ENCODE measurements at regions not wholly inside any gene's neighbourhood (a gene's known extent, or its start where the extent isn't known, plus 50 kb on each side); places are given as distances from the start of the nearest gene placed in this dataset.

DNA sequence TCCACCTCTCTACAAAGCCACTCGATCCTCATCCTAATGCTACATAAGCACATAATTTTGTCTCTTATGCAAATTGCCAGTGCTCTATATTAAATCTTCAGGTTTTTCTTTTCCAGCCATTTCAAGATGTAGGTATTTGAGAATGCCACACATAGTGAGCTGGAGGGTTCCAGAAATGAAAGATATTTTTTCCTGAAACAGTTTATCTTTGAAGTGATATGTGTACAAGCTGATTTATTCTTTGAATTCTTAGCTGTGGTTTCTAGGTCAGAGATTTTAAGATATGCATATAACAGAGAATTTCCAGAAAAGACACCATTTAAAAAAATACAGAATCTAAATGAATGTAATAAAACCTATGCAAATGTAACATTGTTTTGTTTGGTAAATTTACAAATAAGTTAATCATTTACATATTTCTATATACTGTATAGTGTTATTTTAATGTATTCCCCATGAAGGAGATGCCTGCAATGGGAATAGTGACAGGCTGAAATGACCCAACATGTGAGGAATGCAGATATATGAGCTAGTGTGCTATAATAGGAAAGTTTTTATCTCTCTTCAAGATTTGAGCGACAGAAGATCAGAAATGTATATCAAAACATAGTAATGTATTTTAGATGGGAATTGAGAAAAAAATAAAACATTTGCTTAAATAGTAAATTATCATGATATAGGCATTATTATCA, 570.2 kb downstream of the SLITRK1 start:
- no peak for DNase-seq (ENCODE audit: low read depth, low spot score)
- no CpG with 5 or more reads among the region's 2 CpGs for WGBS (ENCODE audit: insufficient coverage, insufficient read length)
- H3K9me3 ChIP-seq (ENCODE audit: control insufficient read depth, insufficient read depth, low read length) = no peaks in the 10 kb centered on the region
- no peak overlapping the region for H3K4me3 ChIP-seq (ENCODE audit: low read length)
- H3K4me1 ChIP-seq (ENCODE audit: control insufficient read depth, insufficient read depth, low read length) = no peaks in the 10 kb centered on the region
- H3K27me3 ChIP-seq (ENCODE audit: control insufficient read depth, insufficient read depth, low read length) = no peaks in the 10 kb centered on the region
- H3K27ac ChIP-seq (ENCODE audit: low read length) = no peak overlapping the region
- no peaks in the 10 kb centered on the region for H3K36me3 ChIP-seq (ENCODE audit: control insufficient read depth, insufficient read depth, low read length)

GRCh38 chr13:83298617-83299016, 583.7 kb downstream of the SLITRK1 start:
- H3K27ac ChIP-seq (ENCODE audit: low read length) = no peak overlapping the region
- no peak for DNase-seq (ENCODE audit: low read depth, low spot score)
- no peaks in the 10 kb centered on the region for H3K9me3 ChIP-seq (ENCODE audit: control insufficient read depth, insufficient read depth, low read length)
- H3K4me1 ChIP-seq (ENCODE audit: control insufficient read depth, insufficient read depth, low read length) = no peaks in the 10 kb centered on the region
- no CpG with 5 or more reads among the region's 1 CpG for WGBS (ENCODE audit: insufficient coverage, insufficient read length)
- H3K4me3 ChIP-seq (ENCODE audit: low read length) = no peak overlapping the region
- no peaks in the 10 kb centered on the region for H3K36me3 ChIP-seq (ENCODE audit: control insufficient read depth, insufficient read depth, low read length)
- no peaks in the 10 kb centered on the region for H3K27me3 ChIP-seq (ENCODE audit: control insufficient read depth, insufficient read depth, low read length)

DNA sequence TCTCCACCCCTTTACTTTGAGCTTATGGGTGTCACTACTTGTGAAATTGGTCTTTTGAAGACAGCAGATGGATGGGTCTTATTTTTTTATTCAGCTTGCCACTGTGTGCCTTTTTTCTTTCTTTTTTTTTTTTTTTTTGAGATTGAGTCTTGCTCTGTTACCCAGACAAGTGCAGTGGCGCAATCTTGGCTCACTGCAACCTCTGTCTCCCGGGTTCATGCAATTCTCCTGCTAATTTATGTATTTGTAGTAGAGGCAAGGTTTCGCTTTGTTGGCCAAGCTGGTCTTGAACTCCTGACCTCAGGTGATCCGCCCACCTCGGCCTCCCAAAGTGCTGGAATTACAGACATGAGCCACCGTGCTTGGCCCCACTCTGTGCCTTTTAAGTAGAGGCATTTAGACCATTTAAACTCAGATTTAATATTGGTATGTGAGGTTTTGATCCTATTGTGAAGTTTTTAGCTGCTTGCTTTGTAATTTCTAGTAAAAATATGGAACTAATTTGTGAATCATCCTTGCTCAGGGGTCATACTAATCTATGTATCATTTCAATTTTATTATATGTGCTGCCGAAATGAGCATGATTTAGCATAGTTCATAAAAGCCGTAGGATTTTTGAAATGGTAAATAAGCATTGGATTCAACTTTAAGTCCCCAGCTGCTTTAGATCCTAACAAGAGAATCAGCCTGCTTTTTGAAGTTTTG, 584.5 kb downstream of the SLITRK1 start:
- WGBS (ENCODE audit: insufficient coverage, insufficient read length) = no CpG with 5 or more reads among the region's 8 CpGs

GRCh38 chr13:83295686-83296085, 586.6 kb downstream of the SLITRK1 start:
- Histone ChIP-seq H3K27ac (ENCODE audit: low read length) (no peak overlapping the region), H3K36me3 (ENCODE audit: control insufficient read depth, insufficient read depth, low read length) (no peaks in the 10 kb centered on the region), H3K4me1 (ENCODE audit: control insufficient read depth, insufficient read depth, low read length) (no peaks in the 10 kb centered on the region), H3K9me3 (ENCODE audit: control insufficient read depth, insufficient read depth, low read length) (no peaks in the 10 kb centered on the region), H3K4me3 (ENCODE audit: low read length) (no peak overlapping the region), H3K27me3 (ENCODE audit: control insufficient read depth, insufficient read depth, low read length) (no peaks in the 10 kb centered on the region)
- DNase-seq (ENCODE audit: low read depth, low spot score) = no peak

More for the DNA sequence above, 584.5 kb downstream of the SLITRK1 start:
- DNase-seq (ENCODE audit: low read depth, low spot score) = no peak
- no peaks in the 10 kb centered on the region for H3K4me1 ChIP-seq (ENCODE audit: control insufficient read depth, insufficient read depth, low read length)
- H3K4me3 ChIP-seq (ENCODE audit: low read length) = no peak overlapping the region
- H3K27ac ChIP-seq (ENCODE audit: low read length) = no peak overlapping the region
- H3K9me3 ChIP-seq (ENCODE audit: control insufficient read depth, insufficient read depth, low read length) = no peaks in the 10 kb centered on the region
- no peaks in the 10 kb centered on the region for H3K36me3 ChIP-seq (ENCODE audit: control insufficient read depth, insufficient read depth, low read length)
- H3K27me3 ChIP-seq (ENCODE audit: control insufficient read depth, insufficient read depth, low read length) = no peaks in the 10 kb centered on the region

- Histone ChIP-seq H3K27me3 (ENCODE audit: control insufficient read depth, insufficient read depth, low read length) (no peaks in the 10 kb centered on the region), H3K9me3 (ENCODE audit: control insufficient read depth, insufficient read depth, low read length) (no peaks in the 10 kb centered on the region), H3K27ac (ENCODE audit: low read length) (no peak overlapping the region), H3K4me3 (ENCODE audit: low read length) (no peak overlapping the region), H3K4me1 (ENCODE audit: control insufficient read depth, insufficient read depth, low read length) (no peaks in the 10 kb centered on the region), H3K36me3 (ENCODE audit: control insufficient read depth, insufficient read depth, low read length) (no peaks in the 10 kb centered on the region)
- no peak for DNase-seq (ENCODE audit: low read depth, low spot score)
Measured at GRCh38 chr13:83286737-83287136, 595.5 kb downstream of the SLITRK1 start.

- H3K27ac ChIP-seq (ENCODE audit: low read length) = no peak overlapping the region
- no peaks in the 10 kb centered on the region for H3K9me3 ChIP-seq (ENCODE audit: control insufficient read depth, insufficient read depth, low read length)
- no peaks in the 10 kb centered on the region for H3K4me1 ChIP-seq (ENCODE audit: control insufficient read depth, insufficient read depth, low read length)
- H3K4me3 ChIP-seq (ENCODE audit: low read length) = no peak overlapping the region
- H3K27me3 ChIP-seq (ENCODE audit: control insufficient read depth, insufficient read depth, low read length) = no peaks in the 10 kb centered on the region
- no peaks in the 10 kb centered on the region for H3K36me3 ChIP-seq (ENCODE audit: control insufficient read depth, insufficient read depth, low read length)
- no CpG with 5 or more reads among the region's 1 CpG for WGBS (ENCODE audit: insufficient coverage, insufficient read length)
- no peak for DNase-seq (ENCODE audit: low read depth, low spot score)
Measured at GRCh38 chr13:83281654-83282053, 600.6 kb downstream of the SLITRK1 start.

DNA sequence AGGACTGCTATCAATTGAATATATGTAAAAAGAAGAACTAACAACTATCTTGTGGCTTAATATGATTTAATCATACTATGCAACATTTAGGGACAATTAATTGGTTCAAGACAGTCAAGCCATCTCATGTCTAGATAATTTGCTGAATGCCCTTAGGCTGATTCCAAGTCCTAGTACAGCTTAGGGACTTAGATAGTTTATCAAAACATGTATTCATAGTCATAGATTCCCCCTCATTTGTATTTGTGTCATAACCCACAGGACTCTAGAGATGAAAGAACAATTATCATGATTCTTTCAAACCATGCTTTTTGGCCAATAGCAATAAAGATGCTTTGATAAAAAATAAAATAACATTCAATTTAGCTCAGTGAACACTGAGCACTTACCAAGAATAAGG, 607.6 kb downstream of the SLITRK1 start:
- DNase-seq (ENCODE audit: low read depth, low spot score) = no peak

GRCh38 chr13:83272652-83273240, 609.5 kb downstream of the SLITRK1 start:
- WGBS (ENCODE audit: insufficient coverage, insufficient read length) = no CpG with 5 or more reads among the region's 1 CpG
- H3K27ac ChIP-seq (ENCODE audit: low read length) = no peak overlapping the region
- H3K4me3 ChIP-seq (ENCODE audit: low read length) = no peak overlapping the region
- H3K27me3 ChIP-seq (ENCODE audit: control insufficient read depth, insufficient read depth, low read length) = no peaks in the 10 kb centered on the region
- H3K36me3 ChIP-seq (ENCODE audit: control insufficient read depth, insufficient read depth, low read length) = no peaks in the 10 kb centered on the region
- H3K9me3 ChIP-seq (ENCODE audit: control insufficient read depth, insufficient read depth, low read length) = no peaks in the 10 kb centered on the region
- H3K4me1 ChIP-seq (ENCODE audit: control insufficient read depth, insufficient read depth, low read length) = 0 out of 2 replicates have a peak, but pooled peaks cover 2% of the 10 kb centered on the region
- DNase-seq (ENCODE audit: low read depth, low spot score) = no peak

More for the DNA sequence above, 607.6 kb downstream of the SLITRK1 start:
- Histone ChIP-seq H3K9me3 (ENCODE audit: control insufficient read depth, insufficient read depth, low read length) (no peaks in the 10 kb centered on the region), H3K36me3 (ENCODE audit: control insufficient read depth, insufficient read depth, low read length) (no peaks in the 10 kb centered on the region), H3K4me1 (ENCODE audit: control insufficient read depth, insufficient read depth, low read length) (0 out of 2 replicates have a peak, but pooled peaks cover 2% of the 10 kb centered on the region), H3K27me3 (ENCODE audit: control insufficient read depth, insufficient read depth, low read length) (no peaks in the 10 kb centered on the region), H3K4me3 (ENCODE audit: low read length) (no peak overlapping the region), H3K27ac (ENCODE audit: low read length) (no peak overlapping the region)

GRCh38 chr13:83272076-83272475, 610.2 kb downstream of the SLITRK1 start:
- DNase-seq (ENCODE audit: low read depth, low spot score) = no peak
- H3K27ac ChIP-seq (ENCODE audit: low read length) = no peak overlapping the region
- WGBS (ENCODE audit: insufficient coverage, insufficient read length) = no CpG with 5 or more reads among the region's 1 CpG
- no peaks in the 10 kb centered on the region for H3K27me3 ChIP-seq (ENCODE audit: control insufficient read depth, insufficient read depth, low read length)
- H3K9me3 ChIP-seq (ENCODE audit: control insufficient read depth, insufficient read depth, low read length) = no peaks in the 10 kb centered on the region
- H3K4me1 ChIP-seq (ENCODE audit: control insufficient read depth, insufficient read depth, low read length) = 0 out of 2 replicates have a peak, but pooled peaks cover 2% of the 10 kb centered on the region
- no peak overlapping the region for H3K4me3 ChIP-seq (ENCODE audit: low read length)
- H3K36me3 ChIP-seq (ENCODE audit: control insufficient read depth, insufficient read depth, low read length) = no peaks in the 10 kb centered on the region

GRCh38 chr13:83265279-83265678, 617.0 kb downstream of the SLITRK1 start:
- Histone ChIP-seq H3K9me3 (ENCODE audit: control insufficient read depth, insufficient read depth, low read length) (no peaks in the 10 kb centered on the region), H3K4me3 (ENCODE audit: low read length) (no peak overlapping the region), H3K27ac (ENCODE audit: low read length) (no peak overlapping the region), H3K36me3 (ENCODE audit: control insufficient read depth, insufficient read depth, low read length) (no peaks in the 10 kb centered on the region), H3K4me1 (ENCODE audit: control insufficient read depth, insufficient read depth, low read length) (no peaks in the 10 kb centered on the region), H3K27me3 (ENCODE audit: control insufficient read depth, insufficient read depth, low read length) (no peaks in the 10 kb centered on the region)
- no CpG with 5 or more reads among the region's 5 CpGs for WGBS (ENCODE audit: insufficient coverage, insufficient read length)
- no peak for DNase-seq (ENCODE audit: low read depth, low spot score)
